SK-N-SH treated with all-trans-retinoic acid at 6 μM for 48 hours (cell line): ENCODE measurements at regions not wholly inside any gene's neighbourhood (a gene's known extent, or its start where the extent isn't known, plus 50 kb on each side); places are given as distances from the start of the nearest gene placed in this dataset.

Experiments
- ATAC-seq: fragments of 200-7000 bp; cut with Tn5 transposase; 3 replicates; pipeline ENCODE4 v1.9.1; 2020; ENCODE audit warnings: mild to moderate bottlenecking, moderate library complexity
- BACH2 ChIP-seq: fragments of 250-450 bp; sonication (Bioruptor Pico); IDR thresholded peaks from 2 replicates; pipeline ENCODE4 v1.9.0; 2021; ENCODE audit warnings: mild to moderate bottlenecking, borderline replicate concordance
- CREB5 ChIP-seq: fragments of 250-450 bp; sonication (Bioruptor Pico); IDR thresholded peaks from 2 replicates; pipeline ENCODE4 v1.5.1; 2020; ENCODE audit warnings: low read depth, mild to moderate bottlenecking, moderate library complexity
- CSDC2 ChIP-seq: fragments of 250-450 bp; sonication (Bioruptor Pico); IDR thresholded peaks from 2 replicates; pipeline ENCODE4 v1.5.0; 2020; ENCODE audit warnings: mild to moderate bottlenecking, moderate library complexity
- CSRNP3 ChIP-seq: fragments of 250-450 bp; sonication (Bioruptor Pico); IDR thresholded peaks from 2 replicates; pipeline ENCODE4 v1.5.1; 2021; ENCODE audit warnings: mild to moderate bottlenecking, moderate library complexity
- ESRRG ChIP-seq: fragments of 250-450 bp; sonication (Bioruptor Pico); IDR thresholded peaks from 2 replicates; pipeline ENCODE4 v1.6.1; 2021; ENCODE audit warnings: mild to moderate bottlenecking
- GLIS3 ChIP-seq: fragments of 250-450 bp; sonication (Bioruptor Pico); IDR thresholded peaks from 2 replicates; pipeline ENCODE4 v1.5.0; 2020; ENCODE audit warnings: mild to moderate bottlenecking, moderate library complexity
- ISL1 ChIP-seq: fragments of 250-450 bp; sonication (Bioruptor Pico); IDR thresholded peaks from 2 replicates; pipeline ENCODE4 v2.1.2; 2022; ENCODE audit warnings: mild to moderate bottlenecking, moderate library complexity
- OSR1 ChIP-seq: fragments of 250-450 bp; sonication (Bioruptor Pico); IDR thresholded peaks from 2 replicates; pipeline ENCODE4 v1.8.0; 2022; ENCODE audit warnings: moderate library complexity, mild to moderate bottlenecking, inconsistent platforms
- POU6F1 ChIP-seq: fragments of 250-450 bp; sonication (Bioruptor Pico); IDR thresholded peaks from 2 replicates; pipeline ENCODE4 v1.8.0; 2021; ENCODE audit warnings: low read depth, mild to moderate bottlenecking, moderate library complexity, borderline replicate concordance
- RARB ChIP-seq: fragments of 250-450 bp; sonication (Bioruptor Pico); IDR thresholded peaks from 2 replicates; pipeline ENCODE4 v1.8.0; 2021; ENCODE audit warnings: mild to moderate bottlenecking, moderate library complexity
- SNAI2 ChIP-seq: fragments of 250-450 bp; sonication (Bioruptor Pico); IDR thresholded peaks from 2 replicates; pipeline ENCODE4 v1.5.0; 2020; ENCODE audit warnings: mild to moderate bottlenecking, moderate library complexity
- TCF4 ChIP-seq: fragments of 250-450 bp; sonication (Bioruptor Pico); IDR thresholded peaks from 2 replicates; pipeline ENCODE4 v1.8.0; 2021; ENCODE audit warnings: mild to moderate bottlenecking, moderate library complexity, borderline replicate concordance
- TOX ChIP-seq: fragments of 250-450 bp; sonication (Bioruptor Pico); IDR thresholded peaks from 2 replicates; pipeline ENCODE4 v1.8.0; 2021; ENCODE audit warnings: mild to moderate bottlenecking, moderate library complexity, borderline replicate concordance
- ZC3H10 ChIP-seq: fragments of 250-450 bp; sonication (Bioruptor Pico); IDR thresholded peaks from 2 replicates; pipeline ENCODE4 v1.5.1; 2021; ENCODE audit warnings: mild to moderate bottlenecking, moderate library complexity
- ZFP3 ChIP-seq: fragments of 250-450 bp; sonication (Bioruptor Pico); IDR thresholded peaks from 2 replicates; pipeline ENCODE4 v1.5.0; 2020; ENCODE audit warnings: mild to moderate bottlenecking, moderate library complexity
- ZFP30 ChIP-seq: fragments of 450-650 bp; formaldehyde crosslinking; IDR thresholded peaks from 2 replicates; pipeline ENCODE4 v1.5.0; 2022; ENCODE audit warnings: mild to moderate bottlenecking, moderate library complexity
- ZNF565 ChIP-seq: fragments of 450-650 bp; formaldehyde crosslinking; conservative IDR thresholded peaks from 2 replicates; pipeline ENCODE4 v1.5.0; 2020; ENCODE audit warnings: low read depth, mild to moderate bottlenecking, moderate library complexity
- ZNF8 ChIP-seq: fragments of 450-650 bp; formaldehyde crosslinking; IDR thresholded peaks from 2 replicates; pipeline ENCODE4 v1.5.0; 2020; ENCODE audit warnings: mild to moderate bottlenecking, moderate library complexity
- TF ChIP-seq, protein P1 (sequence below): fragments of 250-450 bp; sonication (Bioruptor Pico); IDR thresholded peaks from 2 replicates; pipeline ENCODE4 v1.5.0; 2020; ENCODE audit warnings: mild to moderate bottlenecking, moderate library complexity
- TF ChIP-seq, protein P2 (sequence below): fragments of 250-450 bp; sonication (Bioruptor Pico); IDR thresholded peaks from 2 replicates; pipeline ENCODE4 v1.8.0; 2020; ENCODE audit warnings: mild to moderate bottlenecking, moderate library complexity, borderline replicate concordance

DNA sequence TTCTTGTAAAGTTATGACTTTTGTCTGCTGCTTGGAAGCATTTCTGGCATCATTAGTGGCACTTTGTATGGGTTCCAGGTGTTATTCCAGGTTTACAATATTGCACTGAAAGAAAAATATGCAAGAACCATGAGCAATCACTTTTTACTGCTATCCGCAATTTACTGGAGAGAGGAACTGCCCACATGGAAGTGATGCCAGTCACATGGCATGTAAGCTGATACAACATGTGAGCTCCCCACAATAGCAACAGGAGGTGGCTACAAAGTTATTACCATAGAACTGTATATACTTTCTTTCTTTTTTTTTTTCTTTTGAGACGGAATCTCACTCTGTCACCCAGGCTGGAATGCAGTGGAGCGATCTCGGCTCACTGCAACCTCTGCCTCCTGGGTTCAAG lies 1012.1 kb downstream of the BCL11B start:
- ATAC-seq: no peak
- TF ChIP-seq, protein P1, sequence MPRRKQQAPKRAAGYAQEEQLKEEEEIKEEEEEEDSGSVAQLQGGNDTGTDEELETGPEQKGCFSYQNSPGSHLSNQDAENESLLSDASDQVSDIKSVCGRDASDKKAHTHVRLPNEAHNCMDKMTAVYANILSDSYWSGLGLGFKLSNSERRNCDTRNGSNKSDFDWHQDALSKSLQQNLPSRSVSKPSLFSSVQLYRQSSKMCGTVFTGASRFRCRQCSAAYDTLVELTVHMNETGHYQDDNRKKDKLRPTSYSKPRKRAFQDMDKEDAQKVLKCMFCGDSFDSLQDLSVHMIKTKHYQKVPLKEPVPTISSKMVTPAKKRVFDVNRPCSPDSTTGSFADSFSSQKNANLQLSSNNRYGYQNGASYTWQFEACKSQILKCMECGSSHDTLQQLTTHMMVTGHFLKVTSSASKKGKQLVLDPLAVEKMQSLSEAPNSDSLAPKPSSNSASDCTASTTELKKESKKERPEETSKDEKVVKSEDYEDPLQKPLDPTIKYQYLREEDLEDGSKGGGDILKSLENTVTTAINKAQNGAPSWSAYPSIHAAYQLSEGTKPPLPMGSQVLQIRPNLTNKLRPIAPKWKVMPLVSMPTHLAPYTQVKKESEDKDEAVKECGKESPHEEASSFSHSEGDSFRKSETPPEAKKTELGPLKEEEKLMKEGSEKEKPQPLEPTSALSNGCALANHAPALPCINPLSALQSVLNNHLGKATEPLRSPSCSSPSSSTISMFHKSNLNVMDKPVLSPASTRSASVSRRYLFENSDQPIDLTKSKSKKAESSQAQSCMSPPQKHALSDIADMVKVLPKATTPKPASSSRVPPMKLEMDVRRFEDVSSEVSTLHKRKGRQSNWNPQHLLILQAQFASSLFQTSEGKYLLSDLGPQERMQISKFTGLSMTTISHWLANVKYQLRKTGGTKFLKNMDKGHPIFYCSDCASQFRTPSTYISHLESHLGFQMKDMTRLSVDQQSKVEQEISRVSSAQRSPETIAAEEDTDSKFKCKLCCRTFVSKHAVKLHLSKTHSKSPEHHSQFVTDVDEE (CRISPR knock-in tag): no peak
- TF ChIP-seq TOX (no peak), ZFP3 (CRISPR knock-in tag) (no peak), ISL1 (CRISPR knock-in tag) (no peak), TCF4 (CRISPR knock-in tag) (no peak), ZC3H10 (CRISPR knock-in tag) (no peak), CSDC2 (CRISPR knock-in tag) (no peak)

GRCh38 chr14:98262566-98262965 lies 1009.4 kb downstream of the BCL11B start:
- TF ChIP-seq OSR1 (CRISPR knock-in tag) (no peak), CSRNP3 (CRISPR knock-in tag) (no peak), ZFP3 (CRISPR knock-in tag) (no peak), ZNF565 (CRISPR knock-in tag) (no peak), BACH2 (CRISPR knock-in tag) (no peak), SNAI2 (no peak), TOX (no peak), ZFP30 (CRISPR knock-in tag) (no peak), GLIS3 (CRISPR knock-in tag) (no peak), ESRRG (no peak), CREB5 (CRISPR knock-in tag) (no peak), CSDC2 (CRISPR knock-in tag) (no peak), POU6F1 (CRISPR knock-in tag) (no peak), RARB (CRISPR knock-in tag) (no peak), ISL1 (CRISPR knock-in tag) (no peak), ZC3H10 (CRISPR knock-in tag) (no peak), ZNF8 (CRISPR knock-in tag) (no peak)
- TF ChIP-seq, protein P2, sequence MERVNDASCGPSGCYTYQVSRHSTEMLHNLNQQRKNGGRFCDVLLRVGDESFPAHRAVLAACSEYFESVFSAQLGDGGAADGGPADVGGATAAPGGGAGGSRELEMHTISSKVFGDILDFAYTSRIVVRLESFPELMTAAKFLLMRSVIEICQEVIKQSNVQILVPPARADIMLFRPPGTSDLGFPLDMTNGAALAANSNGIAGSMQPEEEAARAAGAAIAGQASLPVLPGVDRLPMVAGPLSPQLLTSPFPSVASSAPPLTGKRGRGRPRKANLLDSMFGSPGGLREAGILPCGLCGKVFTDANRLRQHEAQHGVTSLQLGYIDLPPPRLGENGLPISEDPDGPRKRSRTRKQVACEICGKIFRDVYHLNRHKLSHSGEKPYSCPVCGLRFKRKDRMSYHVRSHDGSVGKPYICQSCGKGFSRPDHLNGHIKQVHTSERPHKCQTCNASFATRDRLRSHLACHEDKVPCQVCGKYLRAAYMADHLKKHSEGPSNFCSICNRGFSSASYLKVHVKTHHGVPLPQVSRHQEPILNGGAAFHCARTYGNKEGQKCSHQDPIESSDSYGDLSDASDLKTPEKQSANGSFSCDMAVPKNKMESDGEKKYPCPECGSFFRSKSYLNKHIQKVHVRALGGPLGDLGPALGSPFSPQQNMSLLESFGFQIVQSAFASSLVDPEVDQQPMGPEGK (CRISPR knock-in tag): no peak
- TF ChIP-seq, protein P1 (CRISPR knock-in tag): no peak

More at GRCh38 chr14:98262566-98262965, 1009.4 kb downstream of the BCL11B start:
- no peak for ATAC-seq
